Uterus (tissue), 3 donors: ENCODE measurements at regions not wholly inside any gene's neighbourhood (a gene's known extent, or its start where the extent isn't known, plus 50 kb on each side); places are given as distances from the start of the nearest gene placed in this dataset.

Experiments used
- DNase-seq, 2 donors: peaks; one replicate each; pipeline ENCODE4 v3.0.0-alpha.2; 2019 to 2020
- H3K27ac ChIP-seq, 2 donors: fragments of 200-600 bp; sonication (generic); 1 replicate in 1 of 2; 2 replicates in 1 of 2; pipeline ENCODE4 v1.5.1; 2016 to 2018
- H3K27me3 ChIP-seq, 2 donors: fragments of 200-600 bp; sonication (generic); one replicate each; pipeline ENCODE4 v1.5.1; 2018 to 2019; ENCODE audit warnings: control low read depth in 1 of 2
- H3K36me3 ChIP-seq, 2 donors: fragments of 200-600 bp; sonication (generic); one replicate each; pipeline ENCODE4 v1.5.1; 2019; ENCODE audit warnings: control low read depth in 1 of 2
- H3K4me1 ChIP-seq, 2 donors: fragments of 200-600 bp; sonication (generic); one replicate each; pipeline ENCODE4 v1.5.1; 2018 to 2019; ENCODE audit warnings: control low read depth in 1 of 2
- H3K4me3 ChIP-seq, 2 donors: fragments of 200-600 bp; sonication (generic); 1 replicate in 1 of 2; 2 replicates in 1 of 2; pipeline ENCODE4 v1.5.1; 2018 to 2019; ENCODE audit warnings: mild to moderate bottlenecking in 1 of 2
- H3K9me3 ChIP-seq, 2 donors: fragments of 200-600 bp; sonication (generic); one replicate each; pipeline ENCODE4 v1.5.1; 2019; ENCODE audit warnings: control low read depth in 1 of 2
- POLR2A ChIP-seq, 2 donors: fragments of 450-650 bp; IDR thresholded peaks; one replicate each; pipeline ENCODE4 v1.6.1; 2016; ENCODE audit warnings: antibody characterized with exemption in 2 of 2, mild to moderate bottlenecking in 1 of 2, moderate library complexity in 1 of 2
- intact Hi-C: fragments of 100-400 bp; cut with DNase I; formaldehyde crosslinking; loops from one replicate; pipeline ENCODE4 v1.15.1; 2023; ENCODE audit warnings: low total_unique reads
- TF ChIP-seq, protein P1 (sequence below), 4 experiments: fragments of 200-600 bp in 2 of 4; fragments of 450-650 bp in 2 of 4; sonication (generic) in 2 of 4; IDR thresholded peaks; one replicate each; pipeline ENCODE4 v1.5.1; 2016 to 2019; ENCODE audit warnings: antibody characterized with exemption in 4 of 4, mild to moderate bottlenecking in 2 of 4, moderate library complexity in 1 of 4
- donor health status: DM: yes; HTN: yes; CAD: no.

DNA sequence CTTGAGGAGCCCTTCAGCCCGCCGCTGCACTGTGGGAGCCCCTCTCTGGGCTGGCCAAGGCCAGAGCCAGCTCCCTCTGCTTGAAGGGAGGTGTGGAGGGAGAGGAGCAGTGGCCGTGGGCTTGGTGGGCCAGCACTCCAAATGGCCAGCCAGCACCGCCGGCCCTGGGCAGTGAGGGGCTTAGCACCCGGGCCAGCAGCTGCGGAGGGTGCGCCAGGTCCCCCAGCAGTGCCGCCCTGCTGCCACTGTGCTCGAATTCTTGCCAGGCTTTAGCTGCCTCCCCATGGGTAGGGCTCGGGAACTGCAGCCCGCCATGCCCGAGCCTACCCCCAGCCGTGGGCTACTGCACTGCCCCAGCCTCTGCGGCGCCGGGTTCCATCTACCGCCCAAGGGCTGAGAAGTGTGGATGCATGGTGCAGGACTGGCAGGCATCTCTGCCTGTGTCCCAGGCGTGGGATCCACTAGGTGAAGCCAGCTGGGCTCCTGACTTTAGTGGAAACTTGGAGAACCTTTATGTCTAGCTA lies 82.7 kb downstream of the KCNA4 start:
- no peak overlapping the region for H3K4me3 ChIP-seq
- TF ChIP-seq, protein P1, sequence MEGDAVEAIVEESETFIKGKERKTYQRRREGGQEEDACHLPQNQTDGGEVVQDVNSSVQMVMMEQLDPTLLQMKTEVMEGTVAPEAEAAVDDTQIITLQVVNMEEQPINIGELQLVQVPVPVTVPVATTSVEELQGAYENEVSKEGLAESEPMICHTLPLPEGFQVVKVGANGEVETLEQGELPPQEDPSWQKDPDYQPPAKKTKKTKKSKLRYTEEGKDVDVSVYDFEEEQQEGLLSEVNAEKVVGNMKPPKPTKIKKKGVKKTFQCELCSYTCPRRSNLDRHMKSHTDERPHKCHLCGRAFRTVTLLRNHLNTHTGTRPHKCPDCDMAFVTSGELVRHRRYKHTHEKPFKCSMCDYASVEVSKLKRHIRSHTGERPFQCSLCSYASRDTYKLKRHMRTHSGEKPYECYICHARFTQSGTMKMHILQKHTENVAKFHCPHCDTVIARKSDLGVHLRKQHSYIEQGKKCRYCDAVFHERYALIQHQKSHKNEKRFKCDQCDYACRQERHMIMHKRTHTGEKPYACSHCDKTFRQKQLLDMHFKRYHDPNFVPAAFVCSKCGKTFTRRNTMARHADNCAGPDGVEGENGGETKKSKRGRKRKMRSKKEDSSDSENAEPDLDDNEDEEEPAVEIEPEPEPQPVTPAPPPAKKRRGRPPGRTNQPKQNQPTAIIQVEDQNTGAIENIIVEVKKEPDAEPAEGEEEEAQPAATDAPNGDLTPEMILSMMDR (IDR thresholded peaks at IDR 0.05) = no peak
- TF ChIP-seq POLR2A (IDR thresholded peaks at IDR 0.05) = no peak
- no peaks in the 10 kb centered on the region for H3K9me3 ChIP-seq
- H3K27me3 ChIP-seq = no peaks in the 10 kb centered on the region
- H3K36me3 ChIP-seq = no peaks in the 10 kb centered on the region
- H3K27ac ChIP-seq = no peak overlapping the region
- no peaks in the 10 kb centered on the region for H3K4me1 ChIP-seq
- intact Hi-C loops = no loop called here
- DNase-seq = no peak

DNA sequence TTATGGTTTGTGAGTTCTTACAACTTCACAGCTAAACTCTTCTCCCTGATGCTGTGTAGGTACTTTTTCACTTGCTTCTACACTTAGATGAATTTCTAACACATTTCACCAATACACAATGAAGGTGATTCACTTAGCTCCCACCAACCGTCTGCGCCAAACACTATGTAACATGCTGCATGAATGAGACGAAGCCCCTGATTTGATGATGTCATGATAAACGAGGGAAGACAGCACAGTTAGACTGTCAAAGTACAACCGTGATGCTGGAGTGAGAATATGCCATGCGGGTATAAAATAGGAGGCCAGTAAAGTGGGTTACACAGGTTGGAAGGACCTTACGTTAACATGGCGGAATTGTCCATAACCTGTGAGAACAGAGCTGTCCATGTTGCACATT lies 100.8 kb downstream of the KCNA4 start:
- no peaks in the 10 kb centered on the region for H3K9me3 ChIP-seq
- intact Hi-C loops = no loop called here

DNA sequence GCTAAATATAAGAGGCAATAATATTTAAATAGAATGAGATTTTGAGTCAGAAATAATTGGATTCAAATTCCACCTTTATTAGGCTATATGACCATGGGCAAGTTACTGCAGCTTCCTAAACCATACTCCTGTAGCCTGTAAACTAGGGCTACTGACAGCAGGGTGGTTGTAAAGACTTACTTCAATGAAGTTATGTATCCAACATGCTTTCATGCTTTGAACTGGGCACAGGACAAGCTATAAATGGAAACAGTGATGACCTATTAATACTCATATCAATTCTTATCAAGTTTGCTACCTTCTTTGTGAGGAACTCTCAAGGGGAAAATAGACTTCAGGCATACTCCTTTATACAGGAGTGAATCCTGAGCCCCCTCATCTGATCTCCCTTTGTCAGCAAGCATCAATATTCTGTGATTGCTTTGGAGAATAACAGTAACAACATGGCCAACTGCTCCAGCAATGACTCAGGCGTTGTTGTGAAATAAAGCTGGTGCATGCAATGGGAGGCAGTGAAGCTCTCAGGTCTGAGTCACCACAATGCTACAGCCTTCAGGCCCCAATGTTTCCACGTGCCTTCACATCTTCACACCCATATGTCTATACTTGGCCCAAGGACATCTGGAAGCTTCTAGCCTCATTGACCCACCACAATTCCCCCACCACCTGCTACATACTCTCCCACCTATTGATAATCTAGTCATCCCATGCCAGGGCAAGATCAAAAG lies 102.5 kb downstream of the KCNA4 start:
- DNase-seq = no peak
- Histone ChIP-seq H3K27ac (no peak overlapping the region), H3K36me3 (no peaks in the 10 kb centered on the region), H3K9me3 (no peaks in the 10 kb centered on the region), H3K27me3 (no peaks in the 10 kb centered on the region), H3K4me1 (no peaks in the 10 kb centered on the region), H3K4me3 (no peak overlapping the region)
- intact Hi-C loops = no loop called here
- no peak for TF ChIP-seq POLR2A (IDR thresholded peaks at IDR 0.05)
- TF ChIP-seq, protein P1 (IDR thresholded peaks at IDR 0.05) = no peak

More for the DNA sequence above, 100.8 kb downstream of the KCNA4 start:
- TF ChIP-seq, protein P1 (IDR thresholded peaks at IDR 0.05) = no peak
- no peak for TF ChIP-seq POLR2A (IDR thresholded peaks at IDR 0.05)
- Histone ChIP-seq H3K4me3 (no peak overlapping the region), H3K36me3 (no peaks in the 10 kb centered on the region), H3K27ac (no peak overlapping the region), H3K27me3 (no peaks in the 10 kb centered on the region), H3K4me1 (no peaks in the 10 kb centered on the region)
- no peak for DNase-seq

DNA sequence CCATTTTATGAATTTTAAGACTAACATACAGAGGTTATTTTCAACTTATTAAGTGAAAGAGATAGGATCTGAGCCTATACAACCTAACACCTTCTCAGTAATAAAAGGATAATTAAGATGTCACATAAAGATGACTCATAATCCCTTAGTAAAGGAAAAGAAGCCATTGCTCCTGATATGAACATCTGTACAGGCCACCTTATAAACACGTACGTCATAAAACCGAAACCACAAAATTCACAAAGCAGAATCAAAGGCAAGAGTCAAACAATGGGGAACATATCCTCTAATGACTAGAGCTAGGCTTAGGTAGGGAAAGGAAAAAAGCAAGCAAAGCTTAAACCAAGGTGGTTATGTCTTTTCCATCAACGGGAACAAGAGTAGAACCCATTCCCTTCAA lies 103.5 kb downstream of the KCNA4 start:
- no peaks in the 10 kb centered on the region for H3K36me3 ChIP-seq
- no peak for DNase-seq
- H3K4me1 ChIP-seq = no peaks in the 10 kb centered on the region
- H3K4me3 ChIP-seq = no peak overlapping the region
- TF ChIP-seq, protein P1 (IDR thresholded peaks at IDR 0.05) = no peak
- TF ChIP-seq POLR2A (IDR thresholded peaks at IDR 0.05) = no peak
- no peaks in the 10 kb centered on the region for H3K9me3 ChIP-seq
- intact Hi-C loops = no loop called here
- no peaks in the 10 kb centered on the region for H3K27me3 ChIP-seq
- H3K27ac ChIP-seq = no peak overlapping the region

DNA sequence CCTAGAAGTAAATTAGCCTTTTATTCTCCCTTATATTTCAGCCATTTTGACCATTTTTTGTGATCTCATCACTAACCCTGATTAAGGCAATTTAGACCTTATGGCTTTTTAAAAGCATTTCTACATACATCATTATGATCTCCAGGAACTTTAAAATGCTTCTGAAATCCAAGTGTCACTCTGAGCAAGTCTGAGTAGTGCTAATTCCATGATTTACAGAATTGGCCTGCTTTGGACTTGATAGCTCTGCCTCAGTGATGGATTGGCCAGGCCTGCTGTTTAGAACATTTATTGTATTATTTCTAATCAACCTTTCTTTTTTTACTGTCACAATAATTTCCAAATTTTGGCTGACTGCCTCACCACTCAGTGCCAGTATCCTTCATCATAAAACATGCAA lies 116.4 kb downstream of the KCNA4 start:
- Histone ChIP-seq H3K27ac (no peak overlapping the region), H3K4me1 (no peaks in the 10 kb centered on the region), H3K4me3 (no peak overlapping the region), H3K9me3 (no peaks in the 10 kb centered on the region), H3K27me3 (no peaks in the 10 kb centered on the region), H3K36me3 (no peaks in the 10 kb centered on the region)
- DNase-seq = no peak
- TF ChIP-seq, protein P1 (IDR thresholded peaks at IDR 0.05) = no peak
- TF ChIP-seq POLR2A (IDR thresholded peaks at IDR 0.05) = no peak
- intact Hi-C loops = no loop called here
